Thoracic aorta (tissue), 2 donors: ENCODE measurements at regions not wholly inside any gene's neighbourhood (a gene's known extent, or its start where the extent isn't known, plus 50 kb on each side); places are given as distances from the start of the nearest gene placed in this dataset.

Experiments used
- ATAC-seq: fragments of 150-250 bp; one replicate; pipeline ENCODE4 v1.8.0; 2017; ENCODE audit warnings: low read depth; ENCODE audit not compliant: insufficient number of reproducible peaks, low FRiP score
- DNase-seq: peaks from one replicate; pipeline ENCODE4 v3.0.0-alpha.2; 2020; ENCODE audit warnings: low spot score
- H3K27ac ChIP-seq, 2 donors: fragments of 200-600 bp; sonication (generic); 1 replicate in 1 of 2; 2 replicates in 1 of 2; pipeline ENCODE4 v1.5.1; 2016; ENCODE audit warnings: mild to moderate bottlenecking in 2 of 2, moderate library complexity in 2 of 2
- H3K27me3 ChIP-seq: fragments of 200-600 bp; sonication (generic); replicated peaks from 2 replicates; pipeline ENCODE4 v1.6.0; 2016; ENCODE audit warnings: mild to moderate bottlenecking; ENCODE audit not compliant: insufficient read depth
- H3K36me3 ChIP-seq: fragments of 200-600 bp; sonication (generic); one replicate; pipeline ENCODE4 v1.5.1; 2016
- H3K4me1 ChIP-seq, 2 donors: fragments of 200-600 bp; sonication (generic); 1 replicate in 1 of 2; 2 replicates in 1 of 2; pipeline versions ENCODE4 v1.5.1 to v1.6.0; 2016; ENCODE audit warnings: low read depth in 2 of 2, mild to moderate bottlenecking in 1 of 2; ENCODE audit not compliant: control insufficient read depth in 1 of 2
- H3K4me3 ChIP-seq: fragments of 200-600 bp; sonication (generic); 2 replicates; pipeline ENCODE4 v1.5.1; 2016; ENCODE audit warnings: mild to moderate bottlenecking
- H3K9me3 ChIP-seq: fragments of 200-600 bp; sonication (generic); 2 replicates; pipeline ENCODE4 v1.5.1; 2016
- TF ChIP-seq, protein P1 (sequence below): fragments of 200-600 bp; sonication (generic); IDR thresholded peaks from one replicate; pipeline ENCODE4 v1.5.1; 2019; ENCODE audit warnings: antibody characterized with exemption

DNA sequence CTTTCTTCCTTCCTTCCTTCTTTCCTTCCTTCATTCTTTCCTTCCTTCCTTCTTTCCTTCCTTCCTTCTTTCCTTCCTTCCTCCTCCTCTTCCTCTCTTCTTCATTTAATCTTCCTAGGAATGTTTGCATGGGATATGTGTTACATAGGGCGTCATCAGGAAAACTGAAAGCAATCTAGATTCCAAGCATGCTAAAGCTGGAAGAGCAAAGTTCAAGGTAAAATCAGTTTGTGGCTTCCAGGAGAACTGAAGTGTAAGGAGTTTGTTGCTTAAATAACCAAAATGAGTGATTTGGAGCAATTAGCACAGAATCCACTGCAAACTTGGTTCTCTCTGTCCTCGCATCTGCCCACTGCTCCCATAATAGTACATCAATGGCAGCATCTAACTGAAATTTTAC, 716.2 kb downstream of the GBE1 start:
- H3K4me3 ChIP-seq = no peak overlapping the region
- TF ChIP-seq, protein P1, sequence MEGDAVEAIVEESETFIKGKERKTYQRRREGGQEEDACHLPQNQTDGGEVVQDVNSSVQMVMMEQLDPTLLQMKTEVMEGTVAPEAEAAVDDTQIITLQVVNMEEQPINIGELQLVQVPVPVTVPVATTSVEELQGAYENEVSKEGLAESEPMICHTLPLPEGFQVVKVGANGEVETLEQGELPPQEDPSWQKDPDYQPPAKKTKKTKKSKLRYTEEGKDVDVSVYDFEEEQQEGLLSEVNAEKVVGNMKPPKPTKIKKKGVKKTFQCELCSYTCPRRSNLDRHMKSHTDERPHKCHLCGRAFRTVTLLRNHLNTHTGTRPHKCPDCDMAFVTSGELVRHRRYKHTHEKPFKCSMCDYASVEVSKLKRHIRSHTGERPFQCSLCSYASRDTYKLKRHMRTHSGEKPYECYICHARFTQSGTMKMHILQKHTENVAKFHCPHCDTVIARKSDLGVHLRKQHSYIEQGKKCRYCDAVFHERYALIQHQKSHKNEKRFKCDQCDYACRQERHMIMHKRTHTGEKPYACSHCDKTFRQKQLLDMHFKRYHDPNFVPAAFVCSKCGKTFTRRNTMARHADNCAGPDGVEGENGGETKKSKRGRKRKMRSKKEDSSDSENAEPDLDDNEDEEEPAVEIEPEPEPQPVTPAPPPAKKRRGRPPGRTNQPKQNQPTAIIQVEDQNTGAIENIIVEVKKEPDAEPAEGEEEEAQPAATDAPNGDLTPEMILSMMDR = no peak
- H3K36me3 ChIP-seq = no peaks in the 10 kb centered on the region
- no peak for ATAC-seq
- H3K27me3 ChIP-seq = no peaks in the 10 kb centered on the region
- no peak for DNase-seq
- H3K9me3 ChIP-seq = no peaks in the 10 kb centered on the region
- no peak overlapping the region for H3K27ac ChIP-seq
- no peaks in the 10 kb centered on the region for H3K4me1 ChIP-seq

DNA sequence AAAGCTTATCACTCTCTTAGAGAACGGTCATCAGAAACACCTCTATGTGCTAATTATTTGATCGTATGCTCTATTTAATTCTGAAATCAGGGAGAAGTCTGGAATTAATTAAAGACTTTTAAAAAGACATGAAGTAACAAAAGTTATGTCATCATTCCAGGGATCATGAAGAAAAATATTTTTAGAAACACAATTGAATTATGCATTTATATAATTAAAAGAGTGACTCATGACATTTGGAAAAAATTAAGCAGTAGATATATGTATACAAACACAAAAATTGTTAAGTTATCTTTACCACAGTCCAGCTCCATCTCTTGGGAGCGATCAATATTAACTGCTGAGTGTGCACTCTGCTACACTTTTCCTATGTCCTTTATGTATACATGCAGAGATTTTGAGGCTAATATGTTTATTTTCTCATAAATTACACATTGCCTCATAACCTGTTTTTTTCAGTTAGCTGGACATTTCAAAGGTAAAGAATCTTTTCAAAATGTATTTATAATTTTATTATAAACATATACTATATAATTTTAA, 717.7 kb downstream of the GBE1 start:
- H3K36me3 ChIP-seq = no peaks in the 10 kb centered on the region
- H3K9me3 ChIP-seq = no peaks in the 10 kb centered on the region
- TF ChIP-seq, protein P1 = no peak
- H3K4me1 ChIP-seq = no peaks in the 10 kb centered on the region
- H3K27me3 ChIP-seq = no peaks in the 10 kb centered on the region
- H3K27ac ChIP-seq = no peak overlapping the region
- no peak for DNase-seq
- no peak overlapping the region for H3K4me3 ChIP-seq
- ATAC-seq = no peak

DNA sequence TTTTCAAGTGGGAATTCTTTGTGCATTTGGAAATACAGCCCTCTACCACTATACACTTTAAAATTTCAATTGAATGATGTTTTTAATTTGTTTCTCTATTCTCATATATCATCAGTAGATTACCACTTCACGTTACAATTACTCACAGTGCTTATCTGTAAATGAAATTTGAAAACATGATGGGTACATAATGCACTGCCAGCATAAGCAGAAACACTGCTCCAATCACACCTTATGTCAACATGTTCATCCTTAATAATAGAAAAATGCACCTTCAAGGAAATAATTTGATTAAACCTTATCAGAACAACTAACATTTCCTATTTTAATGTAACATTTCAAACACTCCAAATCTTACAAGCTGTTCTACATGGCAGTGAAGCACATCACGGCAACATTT, 718.4 kb downstream of the GBE1 start:
- Histone ChIP-seq H3K4me1 (no peaks in the 10 kb centered on the region), H3K9me3 (no peaks in the 10 kb centered on the region), H3K27me3 (no peaks in the 10 kb centered on the region), H3K36me3 (no peaks in the 10 kb centered on the region), H3K27ac (no peak overlapping the region), H3K4me3 (no peak overlapping the region)
- DNase-seq (no peak), ATAC-seq (no peak)
- TF ChIP-seq, protein P1 = no peak

DNA sequence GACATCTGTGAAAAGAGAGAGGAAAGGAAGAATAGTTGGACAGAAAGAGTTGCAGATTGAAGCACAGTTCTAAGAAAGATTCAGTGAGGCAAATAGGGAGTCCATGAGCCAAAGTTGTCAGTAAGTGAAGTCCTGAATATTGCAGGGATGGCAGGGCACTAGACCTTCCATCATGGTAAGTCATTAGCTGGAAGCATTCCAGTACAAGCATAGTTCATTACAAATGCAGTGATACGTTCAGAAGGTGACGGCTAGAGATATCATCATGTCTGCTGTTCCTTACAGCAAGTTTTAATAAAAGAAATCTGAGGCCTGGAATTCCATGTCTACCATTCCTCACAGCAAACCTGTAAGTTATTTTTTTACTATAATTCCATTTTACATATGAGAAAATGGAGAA, 720.1 kb downstream of the GBE1 start:
- TF ChIP-seq, protein P1 = no peak
- Histone ChIP-seq H3K9me3 (no peaks in the 10 kb centered on the region), H3K4me3 (no peak overlapping the region), H3K36me3 (no peaks in the 10 kb centered on the region), H3K27ac (no peak overlapping the region), H3K4me1 (no peaks in the 10 kb centered on the region), H3K27me3 (no peaks in the 10 kb centered on the region)
- no peak for ATAC-seq
- DNase-seq = no peak

DNA sequence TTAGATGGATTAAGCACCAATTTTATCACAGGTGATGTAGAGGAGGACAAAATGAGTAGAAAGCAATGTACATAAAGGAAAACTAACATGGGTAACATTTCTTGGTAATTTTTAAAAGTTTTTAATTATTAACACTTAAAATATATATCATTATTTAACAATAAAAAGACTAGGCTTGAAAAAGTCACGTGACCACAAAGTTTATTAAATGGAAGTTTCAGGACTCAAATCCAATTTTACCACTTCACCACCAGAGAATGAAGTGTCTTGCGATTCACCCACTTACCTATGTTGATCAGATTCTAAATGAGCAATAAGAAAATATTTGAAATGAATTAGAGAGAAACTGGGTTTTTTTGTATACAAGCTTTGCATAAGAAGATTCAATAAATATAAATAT, 721.3 kb downstream of the GBE1 start:
- DNase-seq (no peak), ATAC-seq (no peak)
- Histone ChIP-seq H3K4me3 (no peak overlapping the region), H3K9me3 (no peaks in the 10 kb centered on the region), H3K4me1 (no peaks in the 10 kb centered on the region), H3K27ac (no peak overlapping the region), H3K27me3 (no peaks in the 10 kb centered on the region), H3K36me3 (no peaks in the 10 kb centered on the region)
- TF ChIP-seq, protein P1 = no peak
